ENCODE measurements at regions not wholly inside any gene's neighbourhood (a gene's known extent, or its start where the extent isn't known, plus 50 kb on each side); places are given as distances from the start of the nearest gene placed in this dataset.
"Not testable (repeated sequence)": the region's sequence is repeated elsewhere in the genome, so short reads cannot be mapped to it uniquely, and the experiment has no call there.

- DNase-seq (ENCODE audit: low read depth in 2 of 2) = no peak
Measured at GRCh38 chrX:42832764-42833549, 55.0 kb upstream of the PPP1R2C start.

GRCh38 chrX:42833550-42833940 is 55.6 kb upstream of the PPP1R2C start:
- DNase-seq (ENCODE audit: low read depth in 2 of 2) = not testable (repeated sequence)

GRCh38 chrX:42837101-42837726 is 59.3 kb upstream of the PPP1R2C start:
- no peak for DNase-seq (ENCODE audit: low read depth in 2 of 2)

- DNase-seq (ENCODE audit: low read depth in 2 of 2) = no peak
Measured at GRCh38 chrX:42837747-42838146, 59.8 kb upstream of the PPP1R2C start.

- DNase-seq (ENCODE audit: low read depth in 2 of 2) = no peak
Measured at GRCh38 chrX:42839632-42840031, 61.7 kb upstream of the PPP1R2C start.

- no peak for DNase-seq (ENCODE audit: low read depth in 2 of 2)
Measured at GRCh38 chrX:42846741-42847140, 68.8 kb upstream of the PPP1R2C start.

- no peak for DNase-seq (ENCODE audit: low read depth in 2 of 2)
Measured at GRCh38 chrX:42855259-42855658, 77.3 kb upstream of the PPP1R2C start.

GRCh38 chrX:42857766-42858165 is 79.8 kb upstream of the PPP1R2C start:
- DNase-seq (ENCODE audit: low read depth in 2 of 2) = no peak

GRCh38 chrX:42869011-42869410 is 91.0 kb upstream of the PPP1R2C start:
- no peak for DNase-seq (ENCODE audit: low read depth in 2 of 2)

GRCh38 chrX:42869659-42870476 is 91.9 kb upstream of the PPP1R2C start:
- no peak for DNase-seq (ENCODE audit: low read depth in 2 of 2)

- no peak for DNase-seq (ENCODE audit: low read depth in 2 of 2)
Measured at GRCh38 chrX:42886519-42886918, 108.6 kb upstream of the PPP1R2C start.

- DNase-seq (ENCODE audit: low read depth in 2 of 2) = no peak
Measured at GRCh38 chrX:42900947-42901346, 123.0 kb upstream of the PPP1R2C start.

GRCh38 chrX:42902513-42902912 is 124.5 kb upstream of the PPP1R2C start:
- DNase-seq (ENCODE audit: low read depth in 2 of 2) = no peak

- no peak for DNase-seq (ENCODE audit: low read depth in 2 of 2)
Measured at GRCh38 chrX:42920752-42921151, 142.8 kb upstream of the PPP1R2C start.

GRCh38 chrX:42930071-42930470 is 152.1 kb upstream of the PPP1R2C start:
- DNase-seq (ENCODE audit: low read depth in 2 of 2) = no peak

- DNase-seq (ENCODE audit: low read depth in 2 of 2) = no peak
Measured at GRCh38 chrX:42930951-42931350, 153.0 kb upstream of the PPP1R2C start.

GRCh38 chrX:42933187-42933586 is 155.2 kb upstream of the PPP1R2C start:
- no peak for DNase-seq (ENCODE audit: low read depth in 2 of 2)

GRCh38 chrX:42934020-42934726 is 156.2 kb upstream of the PPP1R2C start:
- DNase-seq (ENCODE audit: low read depth in 2 of 2) = no peak

GRCh38 chrX:42941671-42942070 is 163.7 kb upstream of the PPP1R2C start:
- DNase-seq (ENCODE audit: low read depth in 2 of 2) = no peak

GRCh38 chrX:42943051-42943974 is 165.3 kb upstream of the PPP1R2C start:
- no peak for DNase-seq (ENCODE audit: low read depth in 2 of 2)
